Neural progenitor cell (in vitro differentiated cells): ENCODE measurements at regions not wholly inside any gene's neighbourhood (a gene's known extent, or its start where the extent isn't known, plus 50 kb on each side); places are given as distances from the start of the nearest gene placed in this dataset.

Experiments used
- CTCF ChIP-seq: fragments of 200-600 bp; sonication (generic); IDR thresholded peaks from 2 replicates; pipeline ENCODE4 v1.5.1; 2017; ENCODE audit warnings: antibody characterized with exemption, mild to moderate bottlenecking
- EZH2 ChIP-seq: fragments of 200-600 bp; sonication (generic); IDR thresholded peaks from 2 replicates; pipeline ENCODE4 v1.6.1; 2017; ENCODE audit warnings: antibody characterized with exemption, mild to moderate bottlenecking, moderate library complexity
- EZH2phosphoT487 ChIP-seq: fragments of 200-600 bp; sonication (generic); IDR thresholded peaks from 2 replicates; pipeline ENCODE4 v1.6.1; 2017; ENCODE audit warnings: antibody characterized with exemption

DNA sequence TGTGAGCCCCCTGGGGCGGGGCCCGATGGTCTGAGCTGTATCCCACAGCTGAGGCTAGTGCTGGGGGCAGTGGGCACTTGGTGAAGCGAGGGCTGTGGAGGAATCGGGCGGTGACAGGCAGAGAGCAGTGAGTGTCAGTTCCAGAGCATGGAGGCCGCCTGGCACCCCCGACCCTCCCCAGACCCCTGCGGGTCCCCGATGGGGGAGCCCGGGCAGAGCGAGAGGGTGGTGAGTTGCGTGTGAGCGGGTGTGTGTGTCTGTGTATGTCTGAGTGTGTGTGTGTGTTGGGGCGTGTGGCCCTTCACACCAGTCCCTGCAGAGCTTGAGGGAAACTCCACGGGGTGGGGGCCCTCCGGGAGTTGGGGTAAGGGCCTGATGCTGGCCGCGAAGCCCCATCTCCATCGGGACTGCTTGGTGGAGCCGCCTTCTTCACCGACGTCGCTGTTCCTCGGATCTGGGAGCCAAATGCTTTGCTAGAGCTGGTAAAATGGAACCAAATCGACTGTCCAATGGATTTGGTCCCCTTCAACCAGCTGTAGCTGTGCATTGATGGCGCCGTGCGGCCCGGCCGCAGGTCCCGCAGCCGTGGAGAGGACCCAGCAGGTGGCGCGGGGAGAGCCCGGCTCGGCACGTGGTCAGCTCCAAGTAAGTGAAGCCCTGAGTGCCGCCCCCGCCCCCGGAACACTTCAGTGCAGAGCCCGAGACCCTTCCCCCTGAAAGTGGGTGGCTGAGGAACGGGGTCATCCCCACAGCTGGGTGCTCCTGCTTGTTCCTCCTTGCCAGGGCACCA is 77.7 kb upstream of the SLCO4A1 start:
- TF ChIP-seq CTCF (no peak), EZH2phosphoT487 (no peak), EZH2 (no peak)
